OCI-LY3 (cell line): ENCODE measurements at regions not wholly inside any gene's neighbourhood (a gene's known extent, or its start where the extent isn't known, plus 50 kb on each side); places are given as distances from the start of the nearest gene placed in this dataset.

Source experiments
- H2AFZ ChIP-seq: fragments of 200-600, 300-600 bp; shearing (Covaris generic); 2 replicates; pipeline ENCODE4 v1.6.0; 2014; ENCODE audit warnings: antibody characterized with exemption, low read depth, low read length
- H3K27ac ChIP-seq: fragments of 200-600, 300-600 bp; sonication (generic); 2 replicates; pipeline ENCODE4 v1.5.1; 2014; ENCODE audit warnings: mild to moderate bottlenecking, low read length, moderate library complexity, mixed read lengths
- H3K27me3 ChIP-seq: fragments of 200-600, 300-600 bp; sonication (generic); 2 replicates; pipeline ENCODE4 v1.6.1; 2014; ENCODE audit warnings: low read depth, low read length, mixed read lengths
- H3K36me3 ChIP-seq: fragments of 200-600, 300-600 bp; sonication (generic); replicated peaks from 2 replicates; pipeline ENCODE3; 2014; ENCODE audit warnings: low read depth, low read length, mixed read lengths
- H3K4me1 ChIP-seq: fragments of 300-600, 200-600 bp; sonication (generic); 2 replicates; pipeline ENCODE4 v1.6.1; 2014; ENCODE audit warnings: low read length, mixed read lengths
- H3K4me2 ChIP-seq: fragments of 200-600, 300-600 bp; sonication (generic); 2 replicates; pipeline ENCODE4 v1.6.1; 2014; ENCODE audit warnings: low read length, mixed read lengths
- H3K4me3 ChIP-seq: fragments of 300-600, 200-600 bp; sonication (generic); 2 replicates; pipeline ENCODE4 v1.5.1; 2014; ENCODE audit warnings: antibody characterized with exemption, mild to moderate bottlenecking, low read length, moderate library complexity
- H3K79me2 ChIP-seq: fragments of 300-600, 200-600 bp; shearing (Covaris generic); 2 replicates; pipeline ENCODE4 v1.6.1; 2014; ENCODE audit warnings: mild to moderate bottlenecking, low read length, mixed read lengths
- H3K9ac ChIP-seq: fragments of 300-600, 200-600 bp; shearing (Covaris generic); 2 replicates; pipeline ENCODE4 v1.6.0; 2014; ENCODE audit warnings: mild to moderate bottlenecking, low read length, moderate library complexity
- H3K9me3 ChIP-seq: fragments of 200-600, 300-600 bp; shearing (Covaris generic); 2 replicates; pipeline ENCODE4 v1.6.1; 2014; ENCODE audit warnings: low read length, mixed read lengths; ENCODE audit not compliant: insufficient read depth
- H4K20me1 ChIP-seq: fragments of 200-600, 300-600 bp; sonication (generic); 2 replicates; pipeline ENCODE4 v1.6.1; 2016; ENCODE audit warnings: low read length, mixed read lengths; ENCODE audit not compliant: insufficient read depth
- EZH2phosphoT487 ChIP-seq: fragments of 200-600 bp; shearing (Covaris generic); IDR thresholded peaks from 2 replicates; pipeline ENCODE4 v1.6.1; 2018; ENCODE audit warnings: antibody characterized with exemption, mixed run types, low read depth
- TF ChIP-seq, protein P1 (sequence below): fragments of 200-600, 300-600 bp; sonication (generic); IDR thresholded peaks from 2 replicates; pipeline ENCODE4 v1.5.1; 2014; ENCODE audit warnings: antibody characterized with exemption, low read length, low read depth

DNA sequence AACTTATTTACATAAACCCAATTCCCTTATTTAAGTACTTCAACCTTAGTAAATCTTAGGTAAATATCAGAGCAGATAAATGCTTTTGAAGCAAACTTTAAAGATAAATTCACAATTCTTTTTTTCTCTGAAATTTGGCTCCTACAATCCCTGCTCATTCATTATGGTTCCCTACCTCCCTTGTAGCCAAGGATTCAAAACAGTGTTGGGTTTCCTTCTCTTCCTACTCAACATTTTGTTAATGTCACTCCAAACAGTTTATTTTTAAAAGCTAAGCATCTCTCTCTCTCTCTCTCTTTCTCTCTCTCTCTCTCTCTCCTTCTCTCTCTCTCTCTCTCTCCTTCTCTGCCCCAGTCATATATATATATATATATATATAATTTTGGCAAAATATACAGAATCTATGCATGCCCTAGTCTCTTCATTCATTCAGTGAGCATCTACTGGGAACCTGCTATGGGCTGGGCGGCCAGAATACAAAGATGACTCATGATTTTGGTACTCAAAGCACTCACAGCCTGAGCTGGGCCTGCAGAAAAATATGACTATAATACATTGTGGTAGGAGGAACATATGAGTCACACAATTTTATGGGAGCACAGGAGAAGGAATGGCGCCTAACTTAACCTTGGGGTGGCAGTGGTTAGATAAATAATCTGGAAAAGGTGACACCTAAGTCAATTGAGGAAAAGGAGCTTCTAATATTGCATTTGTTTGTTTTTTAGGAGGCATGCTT is 123.7 kb upstream of the DHRS4 start:
- H3K4me2 ChIP-seq = no peak overlapping the region
- H3K4me3 ChIP-seq = no peak overlapping the region
- no peaks in the 10 kb centered on the region for H4K20me1 ChIP-seq
- no peaks in the 10 kb centered on the region for H3K79me2 ChIP-seq
- H2AFZ ChIP-seq = no peak overlapping the region
- H3K9me3 ChIP-seq = no peaks in the 10 kb centered on the region
- no peak overlapping the region for H3K9ac ChIP-seq
- no peaks in the 10 kb centered on the region for H3K4me1 ChIP-seq
- no peak for TF ChIP-seq EZH2phosphoT487
- TF ChIP-seq, protein P1, sequence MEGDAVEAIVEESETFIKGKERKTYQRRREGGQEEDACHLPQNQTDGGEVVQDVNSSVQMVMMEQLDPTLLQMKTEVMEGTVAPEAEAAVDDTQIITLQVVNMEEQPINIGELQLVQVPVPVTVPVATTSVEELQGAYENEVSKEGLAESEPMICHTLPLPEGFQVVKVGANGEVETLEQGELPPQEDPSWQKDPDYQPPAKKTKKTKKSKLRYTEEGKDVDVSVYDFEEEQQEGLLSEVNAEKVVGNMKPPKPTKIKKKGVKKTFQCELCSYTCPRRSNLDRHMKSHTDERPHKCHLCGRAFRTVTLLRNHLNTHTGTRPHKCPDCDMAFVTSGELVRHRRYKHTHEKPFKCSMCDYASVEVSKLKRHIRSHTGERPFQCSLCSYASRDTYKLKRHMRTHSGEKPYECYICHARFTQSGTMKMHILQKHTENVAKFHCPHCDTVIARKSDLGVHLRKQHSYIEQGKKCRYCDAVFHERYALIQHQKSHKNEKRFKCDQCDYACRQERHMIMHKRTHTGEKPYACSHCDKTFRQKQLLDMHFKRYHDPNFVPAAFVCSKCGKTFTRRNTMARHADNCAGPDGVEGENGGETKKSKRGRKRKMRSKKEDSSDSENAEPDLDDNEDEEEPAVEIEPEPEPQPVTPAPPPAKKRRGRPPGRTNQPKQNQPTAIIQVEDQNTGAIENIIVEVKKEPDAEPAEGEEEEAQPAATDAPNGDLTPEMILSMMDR = no peak
- H3K36me3 ChIP-seq = no peaks in the 10 kb centered on the region
- H3K27ac ChIP-seq = no peak overlapping the region
- H3K27me3 ChIP-seq = no peaks in the 10 kb centered on the region

DNA sequence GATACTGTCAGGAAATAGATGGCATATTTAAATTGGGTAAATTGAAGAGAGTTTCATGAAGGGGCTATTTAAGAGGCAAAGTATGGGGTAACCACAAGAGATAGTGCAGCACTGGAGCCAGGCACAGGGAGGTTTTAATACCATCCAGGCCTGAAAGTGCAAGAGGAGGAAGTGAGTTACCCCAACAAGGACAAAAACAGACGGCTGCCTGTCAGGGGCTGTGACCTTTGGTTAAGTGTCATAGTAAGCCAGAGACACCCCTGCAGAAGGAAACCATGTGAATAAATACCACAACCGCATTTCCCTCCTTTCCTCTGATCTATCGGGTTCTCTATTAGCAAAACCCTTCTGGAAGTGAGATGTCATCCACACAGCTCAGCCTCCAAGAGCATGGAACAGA is 122.0 kb upstream of the DHRS4 start:
- Histone ChIP-seq H4K20me1 (no peaks in the 10 kb centered on the region), H3K4me3 (no peak overlapping the region), H3K9me3 (no peaks in the 10 kb centered on the region), H3K4me1 (no peaks in the 10 kb centered on the region), H3K27ac (no peak overlapping the region), H3K79me2 (no peaks in the 10 kb centered on the region), H3K9ac (no peak overlapping the region), H3K36me3 (no peaks in the 10 kb centered on the region), H3K4me2 (no peak overlapping the region), H3K27me3 (no peaks in the 10 kb centered on the region), H2AFZ (no peak overlapping the region)
- no peak for TF ChIP-seq EZH2phosphoT487
- TF ChIP-seq, protein P1 = no peak

DNA sequence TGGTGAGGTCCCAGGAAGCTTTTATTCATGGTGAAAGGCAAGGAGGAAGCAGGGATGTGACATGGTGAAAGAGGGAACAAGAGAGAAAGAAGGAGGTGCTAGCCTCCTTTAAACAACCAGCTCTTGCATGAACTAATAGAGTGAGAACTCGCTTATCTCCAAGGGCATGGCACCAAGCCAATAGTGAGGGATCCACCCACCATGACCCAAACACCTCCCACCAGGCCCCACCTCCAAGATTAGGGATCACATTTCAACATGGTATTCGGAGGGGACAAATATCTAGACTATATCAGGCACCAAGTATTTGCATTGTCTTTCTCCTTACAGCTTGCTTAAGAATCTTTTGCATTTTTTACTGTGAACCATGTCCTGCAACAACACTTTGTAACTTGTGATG is 91.9 kb upstream of the DHRS4 start:
- Histone ChIP-seq H3K4me1 (no peaks in the 10 kb centered on the region), H3K79me2 (no peaks in the 10 kb centered on the region), H3K9ac (no peak overlapping the region), H3K27ac (no peak overlapping the region), H3K27me3 (peaks cover 10% of the 10 kb centered on the region; the same call in 1 of the 2 replicates), H4K20me1 (no peaks in the 10 kb centered on the region), H3K36me3 (no peaks in the 10 kb centered on the region), H2AFZ (no peak overlapping the region), H3K4me2 (no peak overlapping the region), H3K4me3 (no peak overlapping the region), H3K9me3 (no peaks in the 10 kb centered on the region)
- TF ChIP-seq EZH2phosphoT487 = no peak
- TF ChIP-seq, protein P1 = no peak

DNA sequence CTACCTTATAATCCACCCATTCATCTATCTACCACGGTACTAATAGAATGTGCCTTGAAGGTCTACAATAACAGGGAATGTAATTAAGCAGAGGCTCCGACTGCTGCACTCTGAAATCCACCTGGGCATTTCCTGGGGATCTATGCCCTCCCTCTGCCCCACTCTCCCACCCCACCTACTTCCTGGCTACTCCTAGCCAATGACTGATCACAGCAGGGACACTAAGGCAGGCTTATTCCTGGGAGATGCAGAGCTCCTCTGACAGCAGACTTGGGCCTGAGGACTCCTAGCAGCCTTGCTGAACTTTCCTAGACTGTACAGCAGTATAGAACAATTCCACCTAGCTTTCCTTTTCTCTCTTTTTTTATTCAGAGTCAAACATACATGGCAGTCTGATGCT is 91.1 kb upstream of the DHRS4 start:
- Histone ChIP-seq H3K4me1 (no peaks in the 10 kb centered on the region), H3K27ac (no peak overlapping the region), H3K27me3 (peaks cover 11% of the 10 kb centered on the region; the same call in 1 of the 2 replicates), H3K79me2 (no peaks in the 10 kb centered on the region), H3K4me2 (no peak overlapping the region), H4K20me1 (no peaks in the 10 kb centered on the region), H3K4me3 (no peak overlapping the region), H3K36me3 (no peaks in the 10 kb centered on the region), H3K9ac (no peak overlapping the region), H2AFZ (no peak overlapping the region), H3K9me3 (no peaks in the 10 kb centered on the region)
- TF ChIP-seq, protein P1 = no peak
- no peak for TF ChIP-seq EZH2phosphoT487
